HepG2 (cell line): ENCODE measurements at regions not wholly inside any gene's neighbourhood (a gene's known extent, or its start where the extent isn't known, plus 50 kb on each side); places are given as distances from the start of the nearest gene placed in this dataset.
"Not testable (repeated sequence)": the region's sequence is repeated elsewhere in the genome, so short reads cannot be mapped to it uniquely, and the experiment has no call there.

Source experiments
- ATAC-seq: fragments of 200-7000 bp; cut with Tn5 transposase; 3 replicates; pipeline ENCODE4 v1.9.1; 2020; ENCODE audit warnings: mild to moderate bottlenecking, moderate library complexity
- BruUV-seq: library from RNA; stranded (reverse); fragments of 400-500 nt; replicated peaks from 2 replicates; lab custom pipeline; 2021; lab: Mats Ljungman, UMichigan
- CTCF ChIA-PET: fragments of 300-600 bp; formaldehyde crosslinking; extraction: SDS; loops from one replicate; lab custom pipeline; 2021; ENCODE audit warnings: low total read pairs, inconsistent platforms, low intra/inter-chr PET ratio; lab: Yijun Ruan, JAX
- POLR2A ChIA-PET: fragments of 350-600 bp; sonication (Branson Sonifier 250); formaldehyde crosslinking; loops from one replicate; lab custom pipeline; 2020; ENCODE audit warnings: antibody characterized with exemption, inconsistent platforms; lab: Yijun Ruan, JAX
- DNase-seq: peaks from one replicate; pipeline ENCODE4 v3.0.0-alpha.2; 2015; ENCODE audit warnings: low spot score
- FAIRE-seq: peaks from 3 replicates; lab custom pipeline; 2011; peaks lifted over from hg19 to GRCh38; lab: Jason Lieb, UNC
- H2AFZ ChIP-seq: one replicate; pipeline ENCODE4 v1.6.1; 2011; ENCODE audit warnings: low read length, inconsistent platforms
- H3K27ac ChIP-seq: fragments of 300-600 bp; 3 replicates; pipeline ENCODE4 v1.8.0; 2011; ENCODE audit warnings: mixed run types, mild to moderate bottlenecking, mixed read lengths, low read length, inconsistent platforms; ENCODE audit not compliant: insufficient read depth; ENCODE audit errors: extremely low read length
- H3K27me3 ChIP-seq, 2 experiments: fragments of 200-600 bp in 1 of 2; 2 replicates in 1 of 2; 3 replicates in 1 of 2; pipeline versions ENCODE4 v1.6.0 to v1.8.0; 2011; ENCODE audit warnings: low read length in 2 of 2, mild to moderate bottlenecking in 2 of 2, moderate library complexity in 2 of 2, inconsistent platforms in 1 of 2; ENCODE audit not compliant: insufficient read depth in 2 of 2, control insufficient read depth in 1 of 2
- H3K36me3 ChIP-seq, 2 experiments: fragments of 200-600 bp in 1 of 2; replicated peaks in 1 of 2; 2 replicates in 1 of 2; 3 replicates in 1 of 2; pipeline versions ENCODE4 v1.5.1 to v1.8.0; 2011; ENCODE audit warnings: low read length in 2 of 2, inconsistent platforms in 1 of 2; ENCODE audit not compliant: insufficient read depth in 2 of 2, control insufficient read depth in 1 of 2
- H3K4me1 ChIP-seq: 2 replicates; pipeline ENCODE4 v1.5.1; 2012; ENCODE audit warnings: low read length, inconsistent platforms; ENCODE audit not compliant: insufficient read depth
- H3K4me2 ChIP-seq: 2 replicates; pipeline ENCODE4 v1.6.0; 2011; ENCODE audit warnings: low read depth, low read length, inconsistent platforms
- H3K4me3 ChIP-seq, 3 experiments: fragments of 200-600 bp in 1 of 3; sonication (generic), shearing (Covaris generic) in 1 of 3; replicated peaks in 1 of 3; 2 replicates each; pipeline ENCODE4 v1.5.1; 2011 to 2016; ENCODE audit warnings: low read length in 3 of 3, inconsistent platforms in 2 of 3, low read depth in 2 of 3, mild to moderate bottlenecking in 2 of 3, control low read depth in 1 of 3, mixed read lengths in 1 of 3; ENCODE audit not compliant: insufficient read depth in 1 of 3
- H3K79me2 ChIP-seq: one replicate; pipeline ENCODE4 v1.6.1; 2011; ENCODE audit warnings: low read length, inconsistent platforms; ENCODE audit not compliant: insufficient read depth
- H3K9ac ChIP-seq: 2 replicates; pipeline ENCODE4 v1.6.0; 2011; ENCODE audit warnings: mild to moderate bottlenecking, low read depth, low read length, inconsistent platforms; ENCODE audit not compliant: insufficient read depth
- H3K9me3 ChIP-seq: 2 replicates; pipeline ENCODE4 v1.5.1; 2012; ENCODE audit warnings: mild to moderate bottlenecking, low read length
- H4K20me1 ChIP-seq: 2 replicates; pipeline ENCODE4 v1.6.0; 2011; ENCODE audit warnings: inconsistent platforms, mild to moderate bottlenecking, low read length, moderate library complexity; ENCODE audit not compliant: insufficient read depth
- WGBS: methylation state at CpG from one replicate; pipeline ENCODE4 v1.1.6; 2017; ENCODE audit warnings: low lambda C conversion rate; 5-methylcytosine and 5-hydroxymethylcytosine counted together
- in situ Hi-C: cut with HindIII; loops from 2 replicates; pipeline ENCODE4 v1.10.0; 2017; ENCODE audit warnings: low pct_unique_long_range_greater_than_20kb; ENCODE audit not compliant: extremely low pct_ligation_motif_present
- intact Hi-C: fragments of 100-400 bp; cut with micrococcal nuclease; formaldehyde crosslinking; loops from one replicate; pipeline ENCODE4 v1.10.0; 2022; ENCODE audit not compliant: unreplicated experiment

GRCh38 chr6:67879928-67880327, 755.2 kb upstream of the ADGRB3 start:
- H4K20me1 ChIP-seq, H3K4me2 ChIP-seq, BruUV-seq, DNase-seq, ATAC-seq, CTCF ChIA-PET, FAIRE-seq, H3K27ac ChIP-seq, H3K79me2 ChIP-seq, in situ Hi-C loops, H3K36me3 ChIP-seq, H2AFZ ChIP-seq, H3K27me3 ChIP-seq, H3K9ac ChIP-seq, intact Hi-C loops, POLR2A ChIA-PET, H3K4me1 ChIP-seq, H3K4me3 ChIP-seq: not testable (repeated sequence)
- 67% methylated on average over 1 of the region's 1 CpG for WGBS
- H3K9me3 ChIP-seq, result peaks cover 24% of the 10 kb centered on the region

GRCh38 chr6:67879105-67879904, 755.8 kb upstream of the ADGRB3 start:
- in situ Hi-C loops, CTCF ChIA-PET: not testable (repeated sequence)

GRCh38 chr6:67878216-67878615, 756.9 kb upstream of the ADGRB3 start:
- in situ Hi-C loops, H3K79me2 ChIP-seq, H2AFZ ChIP-seq, DNase-seq, POLR2A ChIA-PET, ATAC-seq, H4K20me1 ChIP-seq, H3K36me3 ChIP-seq, H3K4me2 ChIP-seq, H3K4me1 ChIP-seq, H3K27me3 ChIP-seq, CTCF ChIA-PET, FAIRE-seq, intact Hi-C loops, BruUV-seq, H3K27ac ChIP-seq, H3K9ac ChIP-seq, H3K4me3 ChIP-seq: not testable (repeated sequence)
- H3K9me3 ChIP-seq, result peaks cover 14% of the 10 kb centered on the region
- 33% methylated on average over 7 of the region's 7 CpGs for WGBS

More at GRCh38 chr6:67879105-67879904, 755.8 kb upstream of the ADGRB3 start:
- H3K4me2 ChIP-seq, FAIRE-seq, H3K36me3 ChIP-seq, H3K27ac ChIP-seq, H3K4me1 ChIP-seq, H3K4me3 ChIP-seq, BruUV-seq, ATAC-seq, H2AFZ ChIP-seq, H3K79me2 ChIP-seq, H4K20me1 ChIP-seq, intact Hi-C loops, H3K9ac ChIP-seq, DNase-seq, H3K27me3 ChIP-seq, POLR2A ChIA-PET: not testable (repeated sequence)
- H3K9me3 ChIP-seq, result peaks cover 20% of the 10 kb centered on the region
- WGBS, result 96% methylated on average over 1 of the region's 1 CpG
